ENCODE measurements at regions not wholly inside any gene's neighbourhood (a gene's known extent, or its start where the extent isn't known, plus 50 kb on each side); places are given as distances from the start of the nearest gene placed in this dataset.

DNA sequence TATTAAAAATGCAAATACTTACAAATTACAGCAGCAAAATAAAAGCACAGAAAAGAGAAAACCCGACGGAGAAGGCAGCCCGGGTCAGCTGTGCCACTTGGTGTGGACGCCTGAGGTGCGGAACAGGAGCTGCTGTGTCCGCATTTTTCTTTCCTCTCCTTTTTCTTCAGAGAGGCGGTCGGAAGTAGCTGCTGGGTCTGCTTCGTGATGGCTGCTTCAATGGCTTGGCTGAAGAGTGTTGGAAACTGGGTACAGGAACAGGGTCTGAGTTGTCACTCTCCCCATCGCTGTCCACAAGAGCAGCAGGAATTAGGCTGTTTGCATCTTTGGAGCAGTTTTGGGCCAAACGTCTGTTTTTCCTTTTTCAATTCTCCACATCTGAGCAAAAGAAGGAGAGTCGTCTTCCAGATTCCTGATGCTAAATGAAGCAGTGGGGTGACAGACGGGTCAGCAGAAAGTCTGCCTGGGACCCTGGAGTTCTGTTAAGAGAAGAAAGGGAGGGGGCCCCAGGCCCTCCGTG is 53.5 kb upstream of the ARL8B start:
- TF ChIP-seq, protein P1, sequence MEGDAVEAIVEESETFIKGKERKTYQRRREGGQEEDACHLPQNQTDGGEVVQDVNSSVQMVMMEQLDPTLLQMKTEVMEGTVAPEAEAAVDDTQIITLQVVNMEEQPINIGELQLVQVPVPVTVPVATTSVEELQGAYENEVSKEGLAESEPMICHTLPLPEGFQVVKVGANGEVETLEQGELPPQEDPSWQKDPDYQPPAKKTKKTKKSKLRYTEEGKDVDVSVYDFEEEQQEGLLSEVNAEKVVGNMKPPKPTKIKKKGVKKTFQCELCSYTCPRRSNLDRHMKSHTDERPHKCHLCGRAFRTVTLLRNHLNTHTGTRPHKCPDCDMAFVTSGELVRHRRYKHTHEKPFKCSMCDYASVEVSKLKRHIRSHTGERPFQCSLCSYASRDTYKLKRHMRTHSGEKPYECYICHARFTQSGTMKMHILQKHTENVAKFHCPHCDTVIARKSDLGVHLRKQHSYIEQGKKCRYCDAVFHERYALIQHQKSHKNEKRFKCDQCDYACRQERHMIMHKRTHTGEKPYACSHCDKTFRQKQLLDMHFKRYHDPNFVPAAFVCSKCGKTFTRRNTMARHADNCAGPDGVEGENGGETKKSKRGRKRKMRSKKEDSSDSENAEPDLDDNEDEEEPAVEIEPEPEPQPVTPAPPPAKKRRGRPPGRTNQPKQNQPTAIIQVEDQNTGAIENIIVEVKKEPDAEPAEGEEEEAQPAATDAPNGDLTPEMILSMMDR (IDR thresholded peaks at IDR 0.05; ENCODE audit: low read depth, low read length) = no peak
- TF ChIP-seq, protein P2, sequence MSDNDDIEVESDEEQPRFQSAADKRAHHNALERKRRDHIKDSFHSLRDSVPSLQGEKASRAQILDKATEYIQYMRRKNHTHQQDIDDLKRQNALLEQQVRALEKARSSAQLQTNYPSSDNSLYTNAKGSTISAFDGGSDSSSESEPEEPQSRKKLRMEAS (IDR thresholded peaks at IDR 0.05; ENCODE audit: low read depth, low read length) = no peak
- no peak for TF ChIP-seq POLR2A (IDR thresholded peaks at IDR 0.05; ENCODE audit: extremely low read depth, insufficient read length)
